Liver (tissue), 8 donors: ENCODE measurements at regions not wholly inside any gene's neighbourhood (a gene's known extent, or its start where the extent isn't known, plus 50 kb on each side); places are given as distances from the start of the nearest gene placed in this dataset.
A peak's percentile ranks its signal among the peaks of the same experiment; 100 is the strongest.

ENCODE experiments used
- DNase-seq: peaks from one replicate; pipeline ENCODE4 v3.0.0-alpha.2; 2017; ENCODE audit warnings: low spot score
- H3K27ac ChIP-seq, 2 donors: one replicate each; pipeline ENCODE4 v1.7.0; 2013; ENCODE audit warnings: inconsistent platforms in 2 of 2, low read length in 2 of 2, control low read depth in 1 of 2, low read depth in 1 of 2, mild to moderate bottlenecking in 1 of 2
- H3K27me3 ChIP-seq, 4 donors: one replicate each; pipeline versions ENCODE4 v1.6.1 to v1.7.0; 2013; ENCODE audit warnings: low read length in 3 of 4, inconsistent platforms in 1 of 4, mild to moderate bottlenecking in 1 of 4, moderate library complexity in 1 of 4; ENCODE audit not compliant: control insufficient read depth in 4 of 4, insufficient read depth in 4 of 4
- H3K36me3 ChIP-seq, 4 donors: one replicate each; pipeline versions ENCODE4 v1.6.1 to v1.7.0; 2013; ENCODE audit warnings: low read length in 3 of 4, mild to moderate bottlenecking in 3 of 4, low read depth in 1 of 4, moderate library complexity in 1 of 4; ENCODE audit not compliant: control insufficient read depth in 4 of 4, insufficient read depth in 3 of 4
- H3K4me1 ChIP-seq, 4 donors: one replicate each; pipeline versions ENCODE4 v1.6.1 to v1.7.0; 2013; ENCODE audit warnings: low read length in 3 of 4, mild to moderate bottlenecking in 3 of 4, moderate library complexity in 1 of 4; ENCODE audit not compliant: control insufficient read depth in 4 of 4, insufficient read depth in 4 of 4
- H3K4me3 ChIP-seq, 3 donors: one replicate each; pipeline versions ENCODE4 v1.6.1 to v1.7.0; 2013; ENCODE audit warnings: low read length in 3 of 3, control low read depth in 1 of 3, low read depth in 1 of 3, mild to moderate bottlenecking in 1 of 3
- H3K9ac ChIP-seq, 2 donors: one replicate each; pipeline ENCODE4 v1.7.0; 2013; ENCODE audit warnings: low read length in 2 of 2, mild to moderate bottlenecking in 2 of 2, moderate library complexity in 2 of 2, control low read depth in 1 of 2, low read depth in 1 of 2
- H3K9me3 ChIP-seq, 4 donors: one replicate each; pipeline versions ENCODE4 v1.6.1 to v1.7.0; 2013; ENCODE audit warnings: low read length in 3 of 4; ENCODE audit not compliant: control insufficient read depth in 4 of 4
- CTCF ChIP-seq: fragments of 150-350 bp; IDR thresholded peaks from 2 replicates; pipeline ENCODE4 v1.5.1; 2017; ENCODE audit warnings: improper control_type of control experiment, low read depth, low read length; ENCODE audit not compliant: missing input control
- FOXA1 ChIP-seq: IDR thresholded peaks from 2 replicates; pipeline ENCODE4 v1.6.1; 2016; ENCODE audit warnings: antibody characterized with exemption
- HNF4A ChIP-seq, 2 donors: conservative IDR thresholded peaks; 2 replicates each; pipeline ENCODE4 v1.6.1; 2016; ENCODE audit warnings: antibody characterized with exemption in 2 of 2, mild to moderate bottlenecking in 2 of 2
- HNF4G ChIP-seq: IDR thresholded peaks from 2 replicates; pipeline ENCODE4 v1.6.1; 2016; ENCODE audit warnings: antibody characterized with exemption
- JUND ChIP-seq, 2 donors: IDR thresholded peaks; 2 replicates each; pipeline ENCODE4 v1.6.1; 2016; ENCODE audit warnings: antibody characterized with exemption in 2 of 2
- MAX ChIP-seq: IDR thresholded peaks from 2 replicates; pipeline ENCODE4 v1.6.1; 2016; ENCODE audit warnings: antibody characterized with exemption
- NR2F2 ChIP-seq: IDR thresholded peaks from 2 replicates; pipeline ENCODE4 v1.6.1; 2016; ENCODE audit warnings: antibody characterized with exemption
- RAD21 ChIP-seq, 2 donors: IDR thresholded peaks; 2 replicates each; pipeline ENCODE4 v1.6.1; 2016; ENCODE audit warnings: antibody characterized with exemption in 2 of 2, mild to moderate bottlenecking in 2 of 2
- REST ChIP-seq: IDR thresholded peaks from 2 replicates; pipeline ENCODE4 v1.6.1; 2016; ENCODE audit warnings: antibody characterized with exemption, mild to moderate bottlenecking
- RXRA ChIP-seq, 2 donors: IDR thresholded peaks; 2 replicates each; pipeline ENCODE4 v1.6.1; 2017 to 2018; ENCODE audit warnings: antibody characterized with exemption in 2 of 2, mild to moderate bottlenecking in 1 of 2
- SP1 ChIP-seq: IDR thresholded peaks from 2 replicates; pipeline ENCODE4 v1.6.1; 2018; ENCODE audit warnings: antibody characterized with exemption, mild to moderate bottlenecking
- TAF1 ChIP-seq: conservative IDR thresholded peaks from 2 replicates; pipeline ENCODE4 v1.6.1; 2016; ENCODE audit warnings: antibody characterized with exemption, mild to moderate bottlenecking
- YY1 ChIP-seq: IDR thresholded peaks from 2 replicates; pipeline ENCODE4 v1.6.1; 2016; ENCODE audit warnings: antibody characterized with exemption, mild to moderate bottlenecking
- ZBTB33 ChIP-seq: IDR thresholded peaks from 2 replicates; pipeline ENCODE4 v1.6.1; 2016; ENCODE audit warnings: antibody characterized with exemption
- WGBS: extraction: QIAGEN DNeasy Blood & Tissue Kit; methylation state at CpG from one replicate; pipeline ENCODE4 v1.1.7; 2013; 5-methylcytosine and 5-hydroxymethylcytosine counted together
- donor health status: healthy.
- donor health status: healthy.
- donor health status: healthy.
- donor health status: healthy.
- donor health status: healthy.

GRCh38 chr16:5715155-5715554 is 617.6 kb upstream of the EEF2KMT start:
- WGBS, result 48% methylated on average over 2 of the region's 2 CpGs

GRCh38 chr16:5709889-5710288 is 612.3 kb upstream of the EEF2KMT start:
- H3K27me3 ChIP-seq, result peaks cover 0 to 2% (median 0%) of the 10 kb centered on the region in 4 donors
- H3K4me3 ChIP-seq, result no peak overlapping the region
- peaks cover 0 to 2% (median 0%) of the 10 kb centered on the region in 4 donors for H3K9me3 ChIP-seq
- no peak overlapping the region for H3K27ac ChIP-seq
- no peak for TF ChIP-seq ZBTB33
- TF ChIP-seq REST, result peak; percentile 95
- no peak for TF ChIP-seq MAX
- no peak for TF ChIP-seq TAF1
- no peak for TF ChIP-seq FOXA1
- no peak for TF ChIP-seq RXRA (IDR thresholded peaks at IDR 0.05)
- no peak for TF ChIP-seq RAD21 (IDR thresholded peaks at IDR 0.05)
- H3K4me1 ChIP-seq, result no peaks in the 10 kb centered on the region
- 56% methylated on average over 6 of the region's 6 CpGs for WGBS
- H3K9ac ChIP-seq, result no peak overlapping the region
- no peaks in the 10 kb centered on the region for H3K36me3 ChIP-seq
- DNase-seq, result no peak

More at GRCh38 chr16:5715155-5715554, 617.6 kb upstream of the EEF2KMT start:
- Histone ChIP-seq H3K9me3 (peaks cover 0 to 2% (median 0%) of the 10 kb centered on the region in 4 donors), H3K4me1 (no peaks in the 10 kb centered on the region), H3K9ac (no peak overlapping the region), H3K27ac (no peak overlapping the region), H3K4me3 (no peak overlapping the region), H3K27me3 (peaks cover 0 to 2% (median 0%) of the 10 kb centered on the region in 4 donors), H3K36me3 (no peaks in the 10 kb centered on the region)
- DNase-seq, result no peak
- TF ChIP-seq RXRA (IDR thresholded peaks at IDR 0.05) (no peak), HNF4A (conservative IDR thresholded peaks at IDR 0.05) (no peak), JUND (IDR thresholded peaks at IDR 0.05) (no peak), HNF4G (no peak), YY1 (no peak), MAX (no peak), TAF1 (no peak), CTCF (no peak), RAD21 (IDR thresholded peaks at IDR 0.05) (no peak), SP1 (no peak), NR2F2 (no peak), REST (no peak), FOXA1 (no peak)
